K562 (cell line): ENCODE measurements at regions not wholly inside any gene's neighbourhood (a gene's known extent, or its start where the extent isn't known, plus 50 kb on each side); places are given as distances from the start of the nearest gene placed in this dataset.

Source experiments
- HNRNPL ChIP-seq: fragments of 200-400 bp; formaldehyde crosslinking; IDR thresholded peaks from 2 replicates; pipeline ENCODE4 v1.6.1; 2017; ENCODE audit warnings: low read depth, mild to moderate bottlenecking, low read length
- TAF7 ChIP-seq: fragments of 450-650 bp; IDR thresholded peaks from 2 replicates; pipeline ENCODE4 v1.6.1; 2016; ENCODE audit warnings: missing genetic modification characterization, missing compliant biosample characterization
- TF ChIP-seq, protein P1 (sequence below): fragments of 250-450 bp; sonication (Bioruptor Pico); IDR thresholded peaks from 2 replicates; pipeline ENCODE4 v1.4.0; 2020; ENCODE audit warnings: mild to moderate bottlenecking, moderate library complexity
- TF ChIP-seq, protein P2 (sequence below), 2 experiments: fragments of 450-650 bp; IDR thresholded peaks; 2 replicates each; pipeline ENCODE4 v1.6.1; 2016; ENCODE audit warnings: mild to moderate bottlenecking in 2 of 2, borderline replicate concordance in 1 of 2, low read depth in 1 of 2, moderate library complexity in 1 of 2
- TF ChIP-seq, protein P3 (sequence below): fragments of 250-450 bp; sonication (Bioruptor Pico); IDR thresholded peaks from 2 replicates; pipeline ENCODE4 v1.5.1; 2021; ENCODE audit warnings: mild to moderate bottlenecking

DNA sequence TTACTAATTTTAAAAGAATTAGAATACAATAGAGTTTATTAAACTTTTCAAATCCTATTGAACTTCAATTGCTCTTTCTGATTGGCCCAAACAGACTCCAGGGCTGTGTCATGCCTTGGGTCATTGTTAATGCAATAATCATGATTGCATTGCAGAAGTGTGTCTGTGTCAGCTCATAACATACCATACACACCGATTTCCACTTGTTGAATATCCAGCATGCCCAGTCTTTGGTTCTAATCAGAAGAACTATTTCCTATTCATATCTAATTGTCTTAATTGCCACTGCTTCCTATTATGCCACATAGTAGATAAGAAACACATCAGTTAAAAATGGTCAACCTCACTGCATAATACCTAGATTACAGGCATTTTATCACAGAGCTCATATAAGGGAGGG lies 106.1 kb upstream of the JAG1 start (continued):
- TF ChIP-seq, protein P1, sequence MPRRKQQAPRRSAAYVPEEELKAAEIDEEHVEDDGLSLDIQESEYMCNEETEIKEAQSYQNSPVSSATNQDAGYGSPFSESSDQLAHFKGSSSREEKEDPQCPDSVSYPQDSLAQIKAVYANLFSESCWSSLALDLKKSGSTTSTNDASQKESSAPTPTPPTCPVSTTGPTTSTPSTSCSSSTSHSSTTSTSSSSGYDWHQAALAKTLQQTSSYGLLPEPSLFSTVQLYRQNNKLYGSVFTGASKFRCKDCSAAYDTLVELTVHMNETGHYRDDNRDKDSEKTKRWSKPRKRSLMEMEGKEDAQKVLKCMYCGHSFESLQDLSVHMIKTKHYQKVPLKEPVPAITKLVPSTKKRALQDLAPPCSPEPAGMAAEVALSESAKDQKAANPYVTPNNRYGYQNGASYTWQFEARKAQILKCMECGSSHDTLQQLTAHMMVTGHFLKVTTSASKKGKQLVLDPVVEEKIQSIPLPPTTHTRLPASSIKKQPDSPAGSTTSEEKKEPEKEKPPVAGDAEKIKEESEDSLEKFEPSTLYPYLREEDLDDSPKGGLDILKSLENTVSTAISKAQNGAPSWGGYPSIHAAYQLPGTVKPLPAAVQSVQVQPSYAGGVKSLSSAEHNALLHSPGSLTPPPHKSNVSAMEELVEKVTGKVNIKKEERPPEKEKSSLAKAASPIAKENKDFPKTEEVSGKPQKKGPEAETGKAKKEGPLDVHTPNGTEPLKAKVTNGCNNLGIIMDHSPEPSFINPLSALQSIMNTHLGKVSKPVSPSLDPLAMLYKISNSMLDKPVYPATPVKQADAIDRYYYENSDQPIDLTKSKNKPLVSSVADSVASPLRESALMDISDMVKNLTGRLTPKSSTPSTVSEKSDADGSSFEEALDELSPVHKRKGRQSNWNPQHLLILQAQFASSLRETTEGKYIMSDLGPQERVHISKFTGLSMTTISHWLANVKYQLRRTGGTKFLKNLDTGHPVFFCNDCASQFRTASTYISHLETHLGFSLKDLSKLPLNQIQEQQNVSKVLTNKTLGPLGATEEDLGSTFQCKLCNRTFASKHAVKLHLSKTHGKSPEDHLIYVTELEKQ (CRISPR knock-in tag): no peak
- TF ChIP-seq TAF7 (tag): no peak
- no peak for TF ChIP-seq HNRNPL
- TF ChIP-seq, protein P2, sequence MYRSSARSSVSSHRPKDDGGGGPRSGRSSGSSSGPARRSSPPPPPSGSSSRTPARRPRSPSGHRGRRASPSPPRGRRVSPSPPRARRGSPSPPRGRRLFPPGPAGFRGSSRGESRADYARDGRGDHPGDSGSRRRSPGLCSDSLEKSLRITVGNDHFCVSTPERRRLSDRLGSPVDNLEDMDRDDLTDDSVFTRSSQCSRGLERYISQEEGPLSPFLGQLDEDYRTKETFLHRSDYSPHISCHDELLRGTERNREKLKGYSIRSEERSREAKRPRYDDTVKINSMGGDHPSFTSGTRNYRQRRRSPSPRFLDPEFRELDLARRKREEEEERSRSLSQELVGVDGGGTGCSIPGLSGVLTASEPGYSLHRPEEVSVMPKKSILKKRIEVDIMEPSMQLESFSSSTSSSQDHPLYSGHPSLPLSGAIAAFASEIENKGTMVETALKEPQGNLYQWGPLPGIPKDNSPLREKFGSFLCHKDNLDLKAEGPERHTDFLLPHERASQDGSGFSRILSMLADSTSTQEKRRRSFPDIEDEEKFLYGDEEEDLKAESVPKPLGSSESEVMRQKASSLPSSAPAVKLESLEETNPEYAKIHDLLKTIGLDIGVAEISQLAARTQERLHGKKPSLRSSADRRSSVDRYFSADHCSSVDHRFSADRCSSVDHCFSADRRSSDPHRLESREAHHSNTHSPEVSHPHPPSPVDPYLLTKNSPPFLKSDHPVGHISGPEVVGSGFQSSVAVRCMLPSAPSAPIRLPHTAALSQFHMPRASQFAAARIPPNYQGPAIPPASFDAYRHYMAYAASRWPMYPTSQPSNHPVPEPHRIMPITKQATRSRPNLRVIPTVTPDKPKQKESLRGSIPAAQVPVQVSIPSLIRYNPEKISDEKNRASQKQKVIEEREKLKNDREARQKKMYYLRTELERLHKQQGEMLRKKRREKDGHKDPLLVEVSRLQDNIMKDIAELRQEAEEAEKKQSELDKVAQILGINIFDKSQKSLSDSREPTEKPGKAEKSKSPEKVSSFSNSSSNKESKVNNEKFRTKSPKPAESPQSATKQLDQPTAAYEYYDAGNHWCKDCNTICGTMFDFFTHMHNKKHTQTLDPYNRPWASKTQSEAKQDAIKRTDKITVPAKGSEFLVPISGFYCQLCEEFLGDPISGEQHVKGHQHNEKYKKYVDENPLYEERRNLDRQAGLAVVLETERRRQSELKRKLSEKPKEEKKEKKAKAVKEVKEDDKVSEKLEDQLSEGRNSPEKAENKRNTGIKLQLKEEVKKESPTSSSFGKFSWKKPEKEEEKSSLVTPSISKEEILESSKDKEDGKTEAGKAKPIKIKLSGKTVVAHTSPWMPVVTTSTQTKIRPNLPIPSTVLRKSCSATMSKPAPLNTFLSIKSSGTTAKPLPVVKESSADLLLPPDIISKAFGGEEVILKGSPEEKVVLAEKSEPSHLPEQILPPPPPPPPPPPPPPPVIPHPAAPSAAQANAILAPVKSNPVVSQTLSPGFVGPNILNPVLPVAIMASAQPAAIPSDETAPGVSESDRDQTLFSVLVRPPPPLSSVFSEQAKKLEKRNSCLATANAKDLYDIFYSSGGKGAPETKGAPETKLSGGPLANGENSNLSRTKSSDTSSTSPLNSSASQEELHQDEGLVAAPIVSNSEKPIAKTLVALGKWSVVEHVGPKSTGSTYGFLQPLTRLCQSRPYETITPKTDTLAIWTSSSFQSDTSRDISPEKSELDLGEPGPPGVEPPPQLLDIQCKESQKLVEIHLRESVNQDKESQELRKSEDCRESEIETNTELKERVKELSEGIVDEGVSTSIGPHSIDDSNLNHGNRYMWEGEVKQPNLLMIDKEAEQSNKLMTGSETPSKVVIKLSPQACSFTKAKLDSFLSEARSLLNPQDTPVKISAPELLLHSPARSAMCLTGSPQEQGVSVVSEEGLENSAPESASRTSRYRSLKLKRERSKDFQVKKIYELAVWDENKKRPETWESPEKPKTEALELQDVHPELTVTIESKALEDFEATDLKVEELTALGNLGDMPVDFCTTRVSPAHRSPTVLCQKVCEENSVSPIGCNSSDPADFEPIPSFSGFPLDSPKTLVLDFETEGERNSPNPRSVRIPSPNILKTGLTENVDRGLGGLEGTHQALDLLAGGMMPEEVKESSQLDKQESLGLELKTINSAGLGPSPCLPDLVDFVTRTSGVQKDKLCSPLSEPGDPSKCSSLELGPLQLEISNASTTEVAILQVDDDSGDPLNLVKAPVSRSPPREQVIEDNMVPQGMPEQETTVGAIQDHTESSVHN (IDR thresholded peaks at IDR 0.05; ENCODE audit: borderline replicate concordance in 1 of 2, low read depth in 1 of 2): no peak
- TF ChIP-seq, protein P3, sequence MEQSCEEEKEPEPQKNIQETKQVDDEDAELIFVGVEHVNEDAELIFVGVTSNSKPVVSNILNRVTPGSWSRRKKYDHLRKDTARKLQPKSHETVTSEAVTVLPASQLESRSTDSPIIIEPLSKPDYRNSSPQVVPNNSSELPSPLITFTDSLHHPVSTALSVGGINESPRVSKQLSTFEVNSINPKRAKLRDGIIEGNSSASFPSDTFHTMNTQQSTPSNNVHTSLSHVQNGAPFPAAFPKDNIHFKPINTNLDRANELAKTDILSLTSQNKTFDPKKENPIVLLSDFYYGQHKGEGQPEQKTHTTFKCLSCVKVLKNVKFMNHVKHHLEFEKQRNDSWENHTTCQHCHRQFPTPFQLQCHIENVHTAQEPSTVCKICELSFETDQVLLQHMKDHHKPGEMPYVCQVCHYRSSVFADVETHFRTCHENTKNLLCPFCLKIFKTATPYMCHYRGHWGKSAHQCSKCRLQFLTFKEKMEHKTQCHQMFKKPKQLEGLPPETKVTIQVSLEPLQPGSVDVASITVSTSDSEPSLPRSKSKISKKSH (CRISPR knock-in tag): no peak
